GM23338 (cell line): ENCODE measurements at regions not wholly inside any gene's neighbourhood (a gene's known extent, or its start where the extent isn't known, plus 50 kb on each side); places are given as distances from the start of the nearest gene placed in this dataset.

Experiments used
- CREB1 ChIP-seq: fragments of 250-450 bp; sonication (Bioruptor Pico); IDR thresholded peaks from 2 replicates; pipeline ENCODE4 v1.5.0; 2020; ENCODE audit warnings: low read depth, mild to moderate bottlenecking, moderate library complexity
- CTCF ChIP-seq, 2 experiments: fragments of 200-600 bp in 1 of 2; sonication (generic) in 1 of 2; conservative IDR thresholded peaks; 2 replicates each; pipeline versions ENCODE4 v1.5.1 to v1.6.1; 2016 to 2017; ENCODE audit warnings: antibody characterized with exemption in 2 of 2, low read depth in 2 of 2, mild to moderate bottlenecking in 2 of 2, moderate library complexity in 1 of 2
- ETS1 ChIP-seq: IDR thresholded peaks from 2 replicates; pipeline ENCODE4 v1.6.1; 2016; ENCODE audit warnings: antibody characterized with exemption
- EZH2 ChIP-seq: fragments of 200-600 bp; sonication (generic); IDR thresholded peaks from one replicate; pipeline ENCODE4 v1.8.0; 2017; ENCODE audit warnings: antibody characterized with exemption, mild to moderate bottlenecking, low read depth; ENCODE audit not compliant: unreplicated experiment
- EZH2phosphoT487 ChIP-seq: fragments of 200-600 bp; sonication (generic); IDR thresholded peaks from one replicate; pipeline ENCODE4 v1.8.1; 2018; ENCODE audit warnings: antibody characterized with exemption; ENCODE audit not compliant: unreplicated experiment
- JUNB ChIP-seq: IDR thresholded peaks from one replicate; pipeline ENCODE4 v1.6.1; 2016; ENCODE audit warnings: antibody characterized with exemption; ENCODE audit not compliant: unreplicated experiment
- NANOG ChIP-seq: IDR thresholded peaks from 2 replicates; pipeline ENCODE4 v1.6.1; 2016; ENCODE audit warnings: antibody characterized with exemption, borderline replicate concordance
- POLR2AphosphoS5 ChIP-seq: IDR thresholded peaks from 2 replicates; pipeline ENCODE4 v1.6.1; 2016; ENCODE audit warnings: antibody characterized with exemption, low read depth
- REST ChIP-seq: IDR thresholded peaks from one replicate; pipeline ENCODE4 v1.6.1; 2018; ENCODE audit warnings: antibody characterized with exemption; ENCODE audit not compliant: unreplicated experiment
- STAT1 ChIP-seq: IDR thresholded peaks from one replicate; pipeline ENCODE4 v1.6.1; 2016; ENCODE audit warnings: antibody characterized with exemption; ENCODE audit not compliant: unreplicated experiment
- ZNF114 ChIP-seq: fragments of 250-450 bp; sonication (Bioruptor Pico); IDR thresholded peaks from 2 replicates; pipeline ENCODE4 v1.5.0; 2020; ENCODE audit warnings: mild to moderate bottlenecking, moderate library complexity
- ZNF331 ChIP-seq: fragments of 250-450 bp; sonication (Bioruptor Pico); IDR thresholded peaks from 2 replicates; pipeline ENCODE4 v1.5.0; 2020; ENCODE audit warnings: low read depth, mild to moderate bottlenecking, moderate library complexity
- ZNF462 ChIP-seq: fragments of 250-450 bp; sonication (Bioruptor Pico); IDR thresholded peaks from 2 replicates; pipeline ENCODE4 v1.5.0; 2020; ENCODE audit warnings: mild to moderate bottlenecking, moderate library complexity

- TF ChIP-seq ZNF114 (CRISPR knock-in tag) (no peak), CTCF (conservative IDR thresholded peaks at IDR 0.05; ENCODE audit: low read depth in 2 of 2) (no peak), EZH2 (no peak), CREB1 (CRISPR knock-in tag) (no peak), ZNF331 (CRISPR knock-in tag) (no peak), JUNB (no peak), NANOG (no peak), EZH2phosphoT487 (no peak), POLR2AphosphoS5 (no peak), REST (no peak), ETS1 (no peak), STAT1 (no peak), ZNF462 (CRISPR knock-in tag) (no peak)
Observed at GRCh38 chr17:15882777-15883176, 62.2 kb upstream of the ADORA2B start.
